GDM1 (cell line): ENCODE measurements at regions not wholly inside any gene's neighbourhood (a gene's known extent, or its start where the extent isn't known, plus 50 kb on each side); places are given as distances from the start of the nearest gene placed in this dataset.

Experiments
- DNase-seq: peaks from one replicate; lab custom pipeline; 2025; lab: John Stamatoyannopoulos, UW

- DNase-seq: no peak
These were observed 1404.8 kb downstream of the TBC1D22A start for GRCh38 chr22:48167238-48167637.

- no peak for DNase-seq
These were observed 1398.8 kb downstream of the TBC1D22A start for GRCh38 chr22:48161298-48161697.

DNA sequence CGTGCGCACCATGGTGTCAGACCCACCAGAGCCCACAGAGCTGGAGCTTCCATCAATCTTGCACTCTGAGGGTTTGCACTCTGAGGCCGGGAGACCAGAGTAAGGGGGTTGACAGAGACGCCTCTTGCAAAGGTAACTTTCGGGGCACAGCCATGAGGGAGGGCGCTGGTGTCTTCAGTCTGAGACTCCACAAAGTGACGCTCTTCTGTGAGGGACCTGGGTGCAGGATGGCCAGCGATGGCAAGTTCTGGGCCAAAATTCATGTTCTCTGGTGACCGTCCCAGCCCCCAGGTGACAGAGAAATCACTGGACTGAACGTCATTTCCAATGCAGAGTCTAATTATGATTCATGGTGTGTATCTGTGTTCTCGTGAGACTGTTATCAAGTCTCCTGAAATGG, 1395.2 kb downstream of the TBC1D22A start:
- DNase-seq: no peak

GRCh38 chr22:48156603-48157355, 1394.3 kb downstream of the TBC1D22A start:
- no peak for DNase-seq

DNA sequence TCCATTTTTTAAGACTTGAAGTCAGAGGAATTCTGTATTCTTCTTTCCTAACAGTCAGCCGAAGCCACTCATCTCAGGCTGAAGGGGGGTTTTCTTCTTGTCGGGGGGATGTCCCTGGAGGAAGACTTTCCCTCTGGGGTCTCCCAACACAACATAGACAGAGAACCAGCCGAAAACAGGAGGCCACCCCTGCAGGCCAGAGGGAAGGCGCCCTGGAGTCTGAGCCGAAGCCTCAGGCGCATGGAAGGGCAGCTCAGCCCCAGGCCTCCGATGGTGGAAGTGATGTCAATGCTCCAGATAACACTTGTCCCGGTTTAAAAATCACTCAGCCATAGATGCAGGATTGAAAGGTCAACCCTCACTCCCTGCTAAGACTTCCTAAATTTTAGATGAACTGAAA, 1393.0 kb downstream of the TBC1D22A start:
- DNase-seq: no peak

GRCh38 chr22:48154943-48155240, 1392.4 kb downstream of the TBC1D22A start:
- no peak for DNase-seq

- no peak for DNase-seq
These were observed 1391.9 kb downstream of the TBC1D22A start for GRCh38 chr22:48154169-48154942.

DNA sequence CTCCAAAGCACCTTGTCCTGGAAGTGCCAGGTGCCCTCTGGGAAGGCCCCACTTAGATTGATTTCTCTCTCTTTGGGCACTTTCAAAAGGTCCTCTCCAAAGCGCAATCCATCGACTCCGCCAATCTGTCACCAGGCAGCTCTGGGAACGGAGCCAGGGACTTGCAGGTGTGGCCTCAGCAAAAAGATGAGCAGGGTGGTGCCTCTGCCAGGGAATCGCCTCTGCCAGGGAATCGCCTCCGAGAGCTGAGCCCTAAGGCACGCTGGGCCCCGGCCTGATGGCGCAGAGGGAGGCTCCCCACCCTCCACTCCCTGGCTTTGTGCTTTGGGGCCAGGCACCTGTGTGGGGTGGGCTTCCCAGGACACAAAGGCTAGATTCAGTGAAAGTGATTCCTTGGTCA, 1391.3 kb downstream of the TBC1D22A start:
- no peak for DNase-seq

DNA sequence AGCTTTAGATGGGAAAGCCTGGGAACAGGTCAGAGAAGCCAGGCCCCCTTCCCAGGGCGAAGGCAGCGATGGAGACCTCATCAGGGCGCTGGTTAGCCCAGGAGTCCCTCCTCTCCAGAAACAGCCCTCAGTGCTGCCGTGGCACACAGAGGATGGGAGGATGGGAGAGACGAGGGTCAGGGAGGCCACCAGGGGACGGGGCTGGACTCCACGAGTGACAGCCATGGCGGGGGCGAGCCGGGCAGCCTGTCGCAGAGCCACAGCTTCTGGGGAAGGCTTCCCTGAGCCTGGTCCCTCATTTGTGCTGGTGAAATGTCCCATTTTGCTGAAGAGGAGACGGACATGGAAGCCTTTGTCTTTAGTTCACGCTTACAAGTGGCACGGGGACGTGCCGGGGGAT, 1390.5 kb downstream of the TBC1D22A start:
- DNase-seq: no peak

DNA sequence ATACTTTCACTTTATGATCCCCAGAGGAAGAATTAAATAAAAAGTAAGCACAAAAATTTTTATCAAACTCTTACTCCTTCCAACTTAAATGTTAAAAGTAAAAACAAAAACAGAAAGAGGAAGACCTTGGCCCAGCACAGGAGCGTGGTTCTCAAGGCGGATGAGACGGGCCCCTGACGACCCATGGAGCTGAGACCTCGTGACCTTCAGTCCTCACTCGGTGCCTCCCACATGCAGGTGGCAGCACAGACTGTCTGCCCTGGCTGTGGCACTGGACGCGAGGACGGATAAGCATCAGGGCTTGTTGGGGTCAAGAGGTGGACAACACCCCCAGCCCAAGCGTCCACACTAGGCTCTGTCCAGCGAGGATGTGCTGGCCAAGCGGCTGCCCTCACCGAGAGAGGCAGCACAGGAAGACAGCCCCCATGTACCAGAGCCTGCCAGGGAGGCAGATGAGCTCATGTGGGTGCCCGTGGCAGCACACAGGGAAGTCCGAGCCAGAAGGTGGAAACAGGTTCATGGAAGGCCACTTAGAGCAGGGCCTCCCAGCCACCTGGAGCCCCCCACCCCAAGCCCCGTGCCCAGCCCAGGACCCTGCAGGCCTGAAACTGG, 1389.8 kb downstream of the TBC1D22A start:
- DNase-seq: no peak

GRCh38 chr22:48151641-48152040, 1389.2 kb downstream of the TBC1D22A start:
- DNase-seq: no peak

- no peak for DNase-seq
These were observed 1385.4 kb downstream of the TBC1D22A start for GRCh38 chr22:48147831-48148230.

GRCh38 chr22:48147404-48147803, 1385.0 kb downstream of the TBC1D22A start:
- no peak for DNase-seq

GRCh38 chr22:48146426-48146825, 1384.0 kb downstream of the TBC1D22A start:
- no peak for DNase-seq

- no peak for DNase-seq
These were observed 1383.3 kb downstream of the TBC1D22A start for GRCh38 chr22:48145738-48146137.

DNA sequence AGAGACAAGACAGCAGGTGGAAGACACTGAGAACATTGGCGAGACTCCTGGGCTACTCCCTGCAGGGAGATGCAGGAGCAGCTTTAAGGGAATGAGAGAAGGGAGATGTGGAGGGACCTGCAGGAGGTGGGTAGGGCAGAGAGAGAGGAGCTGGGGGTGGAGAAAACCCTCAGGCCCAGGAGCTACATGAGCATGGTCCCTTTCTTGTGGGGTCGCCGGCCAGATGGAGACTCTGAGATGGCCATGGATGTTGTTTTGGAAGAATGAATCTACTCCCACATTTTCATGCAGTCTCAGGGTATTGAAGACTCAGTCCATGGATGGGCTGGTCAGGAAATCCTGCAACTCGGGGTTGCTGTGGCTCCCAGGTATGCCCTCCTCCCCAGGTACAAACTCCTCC, 1381.9 kb downstream of the TBC1D22A start:
- DNase-seq: no peak

GRCh38 chr22:48143856-48144255, 1381.4 kb downstream of the TBC1D22A start:
- no peak for DNase-seq

DNA sequence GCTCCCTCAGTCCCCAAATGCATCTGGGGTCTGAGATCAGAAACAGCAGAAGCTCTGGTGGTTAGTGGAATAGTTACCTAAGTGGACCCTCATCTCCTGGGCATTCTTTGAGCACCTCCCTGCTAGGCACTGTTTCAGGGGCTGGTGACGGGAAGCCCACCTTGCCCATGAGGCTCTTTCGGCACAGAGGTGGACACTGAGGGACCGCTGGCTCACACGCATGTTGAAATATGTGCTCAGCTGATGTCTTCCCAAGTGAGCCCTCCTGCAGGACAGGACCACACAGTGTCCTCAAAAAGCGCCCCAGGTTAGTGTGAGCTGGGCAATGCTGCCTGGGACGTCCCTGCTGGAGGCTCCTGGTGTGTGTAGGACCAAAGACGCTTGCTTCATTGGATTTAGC, 1379.9 kb downstream of the TBC1D22A start:
- no peak for DNase-seq

- DNase-seq: no peak
These were observed 1378.9 kb downstream of the TBC1D22A start for GRCh38 chr22:48141301-48141700.

DNA sequence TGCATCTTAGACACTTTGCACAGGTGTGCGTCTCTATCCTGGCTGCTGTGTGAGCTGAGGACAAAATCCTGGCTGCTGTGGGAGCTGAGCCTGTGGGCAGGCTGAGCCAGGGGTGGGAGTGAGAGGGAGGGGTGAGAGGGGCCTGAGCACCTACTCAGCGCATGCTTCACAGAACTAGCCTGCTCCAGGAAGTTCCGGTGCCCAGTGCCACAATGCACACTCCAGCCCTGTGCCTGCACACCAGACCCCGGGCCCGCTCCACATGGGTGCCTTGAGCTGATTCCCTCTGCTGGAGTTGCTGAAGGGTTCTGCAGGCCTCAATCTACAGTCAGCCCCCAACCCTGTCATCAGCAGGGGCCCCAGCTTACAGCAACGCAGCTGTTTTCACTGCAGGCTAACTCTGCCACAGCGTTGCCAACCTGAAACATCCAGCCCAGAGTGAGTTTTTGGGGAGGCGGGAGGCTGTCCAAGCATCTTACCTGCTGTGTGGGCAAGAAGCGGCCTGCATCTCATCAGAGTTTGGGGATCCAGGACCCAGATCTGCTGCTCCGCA, 1377.9 kb downstream of the TBC1D22A start:
- DNase-seq: no peak

DNA sequence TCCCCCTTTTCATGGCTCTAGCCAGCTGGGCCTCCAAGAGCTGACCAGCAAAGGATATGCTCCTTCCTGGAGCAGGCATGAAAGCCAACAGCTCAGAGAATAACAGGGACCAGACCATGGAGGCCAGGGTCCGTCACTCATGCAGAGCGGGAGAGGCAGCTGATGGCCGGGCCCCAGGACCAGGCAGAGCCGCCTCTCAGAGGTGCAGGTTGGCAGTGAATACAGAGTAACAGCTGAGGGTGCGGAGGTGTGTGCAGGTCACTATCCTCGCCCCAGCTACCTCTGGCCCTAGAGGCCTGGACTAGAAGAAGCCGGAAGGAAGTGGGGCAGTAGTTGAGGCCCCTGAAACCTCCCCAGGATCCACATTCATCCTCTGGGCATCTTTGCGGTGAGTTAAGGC, 1377.3 kb downstream of the TBC1D22A start:
- DNase-seq: no peak

DNA sequence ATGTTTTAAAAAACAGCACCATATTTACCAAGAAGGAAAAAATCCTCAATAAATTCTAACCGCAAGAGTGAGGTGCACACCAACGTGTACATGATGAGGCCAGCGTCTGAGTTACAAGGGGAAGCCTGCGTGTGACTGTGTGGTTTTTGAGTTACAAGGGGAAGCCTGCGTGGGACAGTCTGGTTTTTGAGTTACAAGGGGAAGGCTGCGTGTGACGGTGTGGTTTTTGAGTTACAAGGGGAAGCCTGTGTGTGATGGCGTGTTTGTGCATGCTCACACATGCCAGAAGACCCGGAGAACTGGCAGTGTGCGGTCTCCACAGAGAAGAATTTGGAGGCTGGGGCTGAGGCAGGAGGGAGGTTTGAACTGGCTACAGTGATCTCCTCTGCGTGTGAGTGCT, 1376.4 kb downstream of the TBC1D22A start:
- DNase-seq: peak; percentile 77

- DNase-seq: no peak
These were observed 1376.0 kb downstream of the TBC1D22A start for GRCh38 chr22:48138427-48138826.
